ENCODE measurements at regions not wholly inside any gene's neighbourhood (a gene's known extent, or its start where the extent isn't known, plus 50 kb on each side); places are given as distances from the start of the nearest gene placed in this dataset.

DNA sequence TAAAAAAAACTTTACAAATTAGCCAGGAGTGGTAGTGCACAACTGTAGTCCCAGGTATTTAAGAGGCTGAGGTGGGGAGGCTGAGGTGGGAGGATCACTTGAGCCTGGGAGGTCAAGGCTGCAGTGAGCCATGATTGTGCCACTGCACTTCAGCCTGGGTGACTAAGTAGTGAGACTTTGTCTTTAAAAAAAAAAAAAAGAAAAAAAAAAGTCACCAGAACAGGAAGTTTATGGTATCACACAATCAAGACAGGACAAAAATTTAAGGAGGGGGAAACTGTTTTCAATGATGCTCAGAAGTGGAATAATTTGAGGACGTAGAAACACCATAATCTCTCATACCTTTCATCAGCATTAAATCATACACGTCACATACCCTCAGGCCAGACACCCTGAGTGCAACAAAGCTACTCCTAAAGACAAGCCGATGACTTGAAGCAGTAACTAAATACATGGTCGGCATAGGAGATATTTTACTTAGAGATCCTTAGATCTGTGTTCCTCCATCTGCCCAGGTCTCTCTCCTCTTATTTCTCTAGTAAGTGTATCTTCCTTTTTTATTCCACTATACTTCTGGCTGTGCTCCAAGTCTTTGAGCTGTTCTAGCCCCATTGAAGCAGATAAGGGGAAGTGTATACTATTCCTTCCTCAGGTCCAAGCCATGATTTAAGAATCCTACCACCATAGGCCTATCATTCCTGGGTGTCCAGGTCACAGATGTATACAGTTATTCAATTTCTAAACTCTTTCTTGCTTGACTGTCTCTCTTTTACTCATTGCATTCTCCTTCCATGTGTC is 91.3 kb upstream of the APC start:
- TF ChIP-seq POLR2A (IDR thresholded peaks at IDR 0.05): no peak
- TF ChIP-seq, protein P1, sequence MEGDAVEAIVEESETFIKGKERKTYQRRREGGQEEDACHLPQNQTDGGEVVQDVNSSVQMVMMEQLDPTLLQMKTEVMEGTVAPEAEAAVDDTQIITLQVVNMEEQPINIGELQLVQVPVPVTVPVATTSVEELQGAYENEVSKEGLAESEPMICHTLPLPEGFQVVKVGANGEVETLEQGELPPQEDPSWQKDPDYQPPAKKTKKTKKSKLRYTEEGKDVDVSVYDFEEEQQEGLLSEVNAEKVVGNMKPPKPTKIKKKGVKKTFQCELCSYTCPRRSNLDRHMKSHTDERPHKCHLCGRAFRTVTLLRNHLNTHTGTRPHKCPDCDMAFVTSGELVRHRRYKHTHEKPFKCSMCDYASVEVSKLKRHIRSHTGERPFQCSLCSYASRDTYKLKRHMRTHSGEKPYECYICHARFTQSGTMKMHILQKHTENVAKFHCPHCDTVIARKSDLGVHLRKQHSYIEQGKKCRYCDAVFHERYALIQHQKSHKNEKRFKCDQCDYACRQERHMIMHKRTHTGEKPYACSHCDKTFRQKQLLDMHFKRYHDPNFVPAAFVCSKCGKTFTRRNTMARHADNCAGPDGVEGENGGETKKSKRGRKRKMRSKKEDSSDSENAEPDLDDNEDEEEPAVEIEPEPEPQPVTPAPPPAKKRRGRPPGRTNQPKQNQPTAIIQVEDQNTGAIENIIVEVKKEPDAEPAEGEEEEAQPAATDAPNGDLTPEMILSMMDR (IDR thresholded peaks at IDR 0.05): no peak
